Endometrial microvascular endothelial cells (primary cell): ENCODE measurements at regions not wholly inside any gene's neighbourhood (a gene's known extent, or its start where the extent isn't known, plus 50 kb on each side); places are given as distances from the start of the nearest gene placed in this dataset.

Experiments
- in situ Hi-C: cut with HindIII; loops from 2 replicates; pipeline ENCODE4 v1.10.0; 2017; ENCODE audit warnings: low sequenced_read_pairs, low pct_unique_long_range_greater_than_20kb; ENCODE audit errors: inconsistent ontology term

DNA sequence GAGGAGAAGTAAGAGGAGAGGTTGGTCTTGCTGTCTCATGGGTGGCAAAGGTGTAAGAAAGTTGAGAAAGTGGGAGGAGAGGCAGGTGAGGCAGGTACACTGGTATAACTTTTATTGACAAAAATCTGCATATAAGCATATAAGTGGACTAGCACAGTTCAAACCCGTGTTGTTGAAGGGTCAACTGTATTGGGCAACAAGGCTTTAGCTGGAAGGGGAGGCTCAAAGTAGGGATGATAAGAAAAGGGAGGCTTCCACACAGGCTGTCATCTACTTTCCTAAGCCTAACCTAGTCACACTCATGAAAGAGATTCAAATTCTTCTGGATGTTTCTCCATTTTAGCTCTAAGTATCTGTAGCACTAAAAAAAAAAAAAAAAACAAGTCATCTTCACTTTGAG is 188.1 kb upstream of the SEMA6D start:
- in situ Hi-C loops, result no loop called here

- in situ Hi-C loops, result no loop called here
Observed at GRCh38 chr15:47534673-47535072, 182.6 kb upstream of the SEMA6D start.

GRCh38 chr15:47541562-47541961 is 175.7 kb upstream of the SEMA6D start:
- in situ Hi-C loops, result no loop called here

GRCh38 chr15:47542312-47542989 is 174.9 kb upstream of the SEMA6D start:
- in situ Hi-C loops, result no loop called here

DNA sequence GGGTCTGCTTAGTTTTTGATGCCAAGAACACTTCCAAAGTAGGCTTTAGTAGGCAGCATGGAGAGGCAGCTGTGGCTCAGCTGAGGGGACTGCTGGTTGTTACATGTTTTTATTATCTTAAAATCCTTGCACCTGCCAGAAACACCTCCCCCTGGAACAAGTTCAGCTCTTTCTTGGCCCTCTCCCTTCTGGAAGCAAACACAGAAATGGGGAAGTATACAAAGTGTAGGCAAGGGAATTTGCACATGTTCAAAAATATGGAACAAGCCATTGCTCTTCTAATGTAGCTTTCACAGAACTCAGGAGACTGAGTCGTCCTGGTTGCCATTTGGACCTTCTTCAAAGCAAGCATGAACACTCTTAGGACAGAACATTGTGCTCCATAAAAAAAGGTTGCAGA is 169.1 kb upstream of the SEMA6D start:
- in situ Hi-C loops, result no loop called here

GRCh38 chr15:47548986-47549385 is 168.3 kb upstream of the SEMA6D start:
- in situ Hi-C loops, result no loop called here

DNA sequence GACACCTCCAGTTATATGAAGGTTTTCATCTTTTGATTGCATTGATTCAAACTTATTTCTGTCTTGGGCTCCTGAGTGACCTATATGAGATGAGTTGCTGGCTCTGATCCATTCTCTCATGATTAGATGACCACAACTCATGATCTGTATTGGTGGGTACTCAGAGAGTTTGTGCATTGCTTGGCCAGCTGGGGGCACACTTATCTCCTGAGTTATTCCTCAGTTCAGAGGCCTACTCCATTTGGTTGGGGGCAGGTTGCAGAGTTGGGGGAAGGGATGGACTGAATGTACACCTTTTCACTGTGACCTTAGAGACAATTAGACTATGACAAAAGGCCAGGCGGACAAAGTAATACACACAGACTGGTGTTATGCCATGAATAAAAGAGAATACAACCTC is 166.2 kb upstream of the SEMA6D start:
- in situ Hi-C loops, result no loop called here

- in situ Hi-C loops, result no loop called here
Observed at GRCh38 chr15:47551546-47551945, 165.8 kb upstream of the SEMA6D start.

DNA sequence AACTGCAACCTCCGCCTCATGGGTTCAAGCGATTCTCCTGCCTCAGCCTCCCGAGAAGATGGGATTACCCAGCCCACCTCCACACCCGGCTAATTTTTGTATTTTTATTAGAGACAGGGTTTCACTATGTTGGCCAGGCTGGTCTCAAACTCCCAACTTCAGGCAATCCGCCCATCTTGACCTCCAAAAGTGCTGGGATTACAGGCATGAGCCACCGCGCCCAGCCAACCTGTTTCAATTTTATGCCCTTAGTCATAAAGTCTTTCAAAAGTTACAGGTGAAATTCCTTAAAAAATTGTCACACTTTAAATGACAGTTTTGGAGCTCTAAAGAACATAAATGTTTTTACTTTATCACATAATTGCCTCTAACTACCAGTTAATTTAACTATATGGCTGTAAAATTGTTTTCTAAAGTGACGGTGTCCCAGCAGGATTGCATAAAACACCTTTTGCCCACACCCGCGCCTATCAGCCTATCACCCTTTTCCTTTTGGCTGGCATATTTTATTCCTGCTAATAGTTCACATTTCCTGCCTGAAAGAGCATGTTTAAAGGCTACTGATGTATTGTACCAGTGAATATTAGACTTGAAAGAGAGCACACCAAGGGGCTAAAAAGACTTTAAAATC is 164.2 kb upstream of the SEMA6D start:
- in situ Hi-C loops, result no loop called here

GRCh38 chr15:47553947-47554346 is 163.4 kb upstream of the SEMA6D start:
- in situ Hi-C loops, result no loop called here

GRCh38 chr15:47561102-47561501 is 156.2 kb upstream of the SEMA6D start:
- in situ Hi-C loops, result no loop called here

GRCh38 chr15:47565949-47566348 is 151.4 kb upstream of the SEMA6D start:
- in situ Hi-C loops, result no loop called here

DNA sequence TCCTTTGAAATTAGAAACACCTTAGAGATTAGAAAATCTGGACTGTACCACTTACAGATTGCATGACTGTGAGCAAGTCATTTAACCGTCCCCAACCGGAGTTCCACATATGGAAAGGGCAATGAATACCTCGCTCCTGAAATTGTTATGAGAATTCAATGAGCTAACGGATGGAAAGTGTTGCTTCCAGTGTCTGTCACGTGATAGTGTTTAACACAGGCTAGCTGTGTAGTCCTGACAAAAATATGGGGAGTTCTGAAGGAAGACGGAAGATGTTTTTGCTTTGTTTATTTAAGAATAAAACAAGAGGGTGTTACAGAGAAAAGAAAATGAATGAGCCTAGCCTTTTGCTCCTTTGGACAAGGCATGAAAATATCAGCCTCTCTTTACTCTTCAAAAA is 150.7 kb upstream of the SEMA6D start:
- in situ Hi-C loops, result no loop called here

DNA sequence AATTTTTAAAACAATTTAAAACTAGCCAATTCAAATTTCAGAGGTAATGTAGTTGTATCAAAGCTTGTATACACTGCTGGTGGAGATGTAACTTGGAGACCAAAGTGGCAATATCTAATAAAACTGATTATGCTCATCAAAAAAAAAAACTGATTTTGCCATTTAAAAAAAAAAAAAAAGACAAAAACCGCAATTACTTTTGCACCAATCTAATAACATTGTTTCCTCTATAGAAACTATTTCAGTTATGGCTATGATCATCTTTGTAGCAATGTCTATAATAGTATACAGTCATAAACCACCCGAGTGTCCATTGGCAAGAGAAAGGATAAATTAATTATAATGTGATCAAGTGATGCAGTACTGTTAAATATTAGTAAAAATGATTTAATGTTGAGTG is 149.3 kb upstream of the SEMA6D start:
- in situ Hi-C loops, result no loop called here

DNA sequence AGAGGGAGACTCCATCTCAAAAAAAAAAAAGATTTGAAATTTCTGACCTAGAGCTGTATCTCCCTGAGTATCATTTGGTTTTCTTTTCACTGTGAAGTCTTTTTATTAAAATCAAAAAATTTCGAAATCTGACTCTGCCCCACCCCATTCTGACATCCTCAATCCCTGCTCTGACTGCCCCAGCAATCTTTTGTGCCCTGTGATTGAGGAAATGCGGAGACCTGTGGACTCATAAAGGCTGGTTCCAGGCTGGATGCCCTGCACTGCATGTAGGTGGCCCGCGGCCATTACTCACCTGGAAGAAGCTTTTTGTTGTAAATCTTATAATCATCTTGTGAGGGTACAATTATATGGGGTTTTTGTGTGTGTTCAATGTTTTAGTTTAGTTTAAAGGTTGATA is 147.3 kb upstream of the SEMA6D start:
- in situ Hi-C loops, result no loop called here

DNA sequence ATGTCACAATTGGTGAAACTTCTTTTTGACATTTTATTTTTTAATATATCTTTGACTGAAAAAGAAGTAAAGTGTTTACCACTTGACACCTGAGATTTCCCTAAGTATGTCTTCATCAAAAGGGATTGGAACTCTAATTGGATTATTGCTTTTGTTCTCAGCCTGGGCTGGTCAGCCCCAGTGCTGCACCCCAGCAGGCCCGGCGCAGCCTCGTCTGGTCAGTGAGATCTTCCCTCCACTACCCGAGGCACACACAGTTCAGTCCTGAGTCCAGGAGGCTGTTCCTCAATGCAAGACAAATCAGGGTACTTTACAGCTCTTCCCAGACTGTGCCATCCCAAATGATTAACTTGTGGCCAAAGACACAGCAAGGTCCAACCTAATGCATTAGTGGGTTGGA is 146.9 kb upstream of the SEMA6D start:
- in situ Hi-C loops, result no loop called here

DNA sequence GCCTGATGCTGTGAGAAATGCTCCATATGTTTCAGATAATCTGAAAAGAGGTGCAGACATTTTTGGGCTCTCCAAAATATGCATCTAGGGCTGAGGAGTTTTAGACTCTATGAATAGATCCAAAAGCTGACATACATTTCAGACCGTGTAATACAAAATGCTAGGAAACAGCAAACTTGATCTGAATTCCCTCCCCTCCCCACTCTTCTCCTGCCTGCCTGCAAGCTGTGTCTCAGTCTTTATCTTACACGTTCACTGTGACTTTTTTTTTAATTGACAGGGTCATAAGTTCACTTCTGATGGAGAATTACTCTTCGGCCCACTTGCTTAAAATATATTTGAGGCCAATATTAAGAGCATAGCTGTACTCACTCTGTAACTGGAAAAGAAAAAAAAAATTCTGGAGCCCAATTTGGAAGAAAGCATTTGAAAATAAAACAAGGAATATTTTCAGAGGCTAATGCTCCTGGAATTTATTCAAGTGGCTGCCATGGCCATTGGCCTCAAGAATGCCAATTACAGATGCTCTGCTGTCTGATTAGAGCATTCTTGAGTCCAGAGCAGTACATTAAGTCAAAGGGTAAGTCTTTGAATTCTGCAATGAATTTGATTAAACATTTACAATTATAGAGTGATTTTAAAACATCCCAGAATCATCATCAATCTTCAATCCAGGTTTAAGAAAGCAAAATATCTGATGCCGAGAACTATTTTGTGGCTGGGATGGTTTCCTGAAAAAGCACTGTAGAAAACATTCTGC is 146.2 kb upstream of the SEMA6D start:
- in situ Hi-C loops, result no loop called here

GRCh38 chr15:47573673-47574072 is 143.6 kb upstream of the SEMA6D start:
- in situ Hi-C loops, result no loop called here

DNA sequence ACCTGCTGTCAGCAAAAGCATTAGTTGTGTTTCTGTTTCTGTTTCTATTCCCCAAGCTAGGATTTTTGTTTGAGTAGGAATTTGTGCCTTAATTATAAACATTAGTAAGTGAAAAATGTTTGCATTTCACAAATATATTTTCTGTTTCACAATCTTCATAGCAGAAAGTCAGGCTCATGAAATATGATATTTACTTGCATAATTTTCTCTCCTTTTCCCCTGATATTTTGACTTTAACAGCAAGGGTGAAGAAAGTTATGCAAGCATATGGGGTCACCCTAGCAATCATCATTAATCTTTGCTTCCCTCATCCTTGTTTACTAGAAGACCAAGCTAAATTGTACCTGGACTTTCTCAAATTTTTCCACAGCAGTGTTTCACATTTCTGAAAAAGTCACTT is 140.3 kb upstream of the SEMA6D start:
- in situ Hi-C loops, result no loop called here

GRCh38 chr15:47577461-47577860 is 139.8 kb upstream of the SEMA6D start:
- in situ Hi-C loops, result no loop called here
